Activated B cell treated with CpG ODN at 0.5 μM for 24 hours (primary cell): ENCODE measurements at regions not wholly inside any gene's neighbourhood (a gene's known extent, or its start where the extent isn't known, plus 50 kb on each side); places are given as distances from the start of the nearest gene placed in this dataset.
"Not testable (repeated sequence)": the region's sequence is repeated elsewhere in the genome, so short reads cannot be mapped to it uniquely, and the experiment has no call there.

Experiments used
- ATAC-seq: fragments of 200-7000 bp; cut with Tn5 transposase; one replicate; pipeline ENCODE4 v1.10.0; 2021; ENCODE audit warnings: low read depth, mild to moderate bottlenecking, moderate library complexity
- CTCF ChIA-PET: fragments of 350-600 bp; sonication (Branson Sonifier 250); formaldehyde crosslinking; loops from one replicate; lab custom pipeline; 2021; ENCODE audit warnings: antibody characterized with exemption; lab: Charles Lee
- POLR2A ChIA-PET: fragments of 350-600 bp; sonication (Branson Sonifier 250); formaldehyde crosslinking; loops from one replicate; lab custom pipeline; 2021; ENCODE audit warnings: antibody characterized with exemption; lab: Charles Lee
- DNase-seq: peaks from one replicate; pipeline ENCODE4 v3.0.0; 2022
- H3K27ac Mint-ChIP-seq: one replicate; pipeline ENCODE4 v1.8.0; 2020; ENCODE audit warnings: mixed read lengths
- H3K27me3 Mint-ChIP-seq: one replicate; pipeline ENCODE4 v1.8.0; 2021; ENCODE audit warnings: mixed read lengths
- H3K36me3 Mint-ChIP-seq: one replicate; pipeline ENCODE4 v1.8.0; 2021; ENCODE audit warnings: low read depth, mixed read lengths
- H3K4me1 Mint-ChIP-seq: one replicate; pipeline ENCODE4 v1.8.0; 2021; ENCODE audit warnings: mixed read lengths
- H3K4me3 Mint-ChIP-seq: one replicate; pipeline ENCODE4 v1.8.0; 2020; ENCODE audit warnings: mild to moderate bottlenecking, mixed read lengths
- H3K9me3 Mint-ChIP-seq: one replicate; pipeline ENCODE4 v1.8.0; 2020; ENCODE audit warnings: mixed read lengths
- CTCF ChIP-seq: fragments of 200-600 bp; IDR thresholded peaks from one replicate; pipeline ENCODE4 v1.8.0; 2022; ENCODE audit warnings: antibody characterized with exemption, mild to moderate bottlenecking
- intact Hi-C: fragments of 100-400 bp; cut with micrococcal nuclease; formaldehyde crosslinking; loops from one replicate; pipeline ENCODE4 v1.15.1; 2024

- ATAC-seq, result no peak
- Mint-ChIP-seq H3K4me3 (no peak overlapping the region), H3K4me1 (no peaks in the 10 kb centered on the region), H3K27me3 (no peaks in the 10 kb centered on the region), H3K36me3 (no peaks in the 10 kb centered on the region), H3K9me3 (no peaks in the 10 kb centered on the region), H3K27ac (no peak overlapping the region)
- POLR2A ChIA-PET, result no interaction called here
- DNase-seq, result no peak
- no peak for TF ChIP-seq CTCF
- intact Hi-C loops, result no loop called here
- CTCF ChIA-PET, result no interaction called here
These were observed 618.4 kb upstream of the SEMA3D start for GRCh38 chr7:85805249-85805648.

- no peak for TF ChIP-seq CTCF
- no peak for DNase-seq
- CTCF ChIA-PET, result no interaction called here
- no peaks in the 10 kb centered on the region for H3K36me3 Mint-ChIP-seq
- no peak overlapping the region for H3K27ac Mint-ChIP-seq
- intact Hi-C loops, result no loop called here
- no peak for ATAC-seq
- no peaks in the 10 kb centered on the region for H3K9me3 Mint-ChIP-seq
- H3K4me1 Mint-ChIP-seq, result no peaks in the 10 kb centered on the region
- no peaks in the 10 kb centered on the region for H3K27me3 Mint-ChIP-seq
- H3K4me3 Mint-ChIP-seq, result no peak overlapping the region
- POLR2A ChIA-PET, result no interaction called here
These were observed 615.4 kb upstream of the SEMA3D start for GRCh38 chr7:85802211-85802610.

GRCh38 chr7:85796956-85797355 lies 610.1 kb upstream of the SEMA3D start:
- no peaks in the 10 kb centered on the region for H3K4me1 Mint-ChIP-seq
- ATAC-seq, result no peak
- intact Hi-C loops, result no loop called here
- H3K4me3 Mint-ChIP-seq, result no peak overlapping the region
- peaks cover 6% of the 10 kb centered on the region for H3K9me3 Mint-ChIP-seq
- H3K27me3 Mint-ChIP-seq, result no peaks in the 10 kb centered on the region
- DNase-seq, result no peak
- POLR2A ChIA-PET, result no interaction called here
- TF ChIP-seq CTCF, result no peak
- H3K27ac Mint-ChIP-seq, result no peak overlapping the region
- CTCF ChIA-PET, result no interaction called here
- no peaks in the 10 kb centered on the region for H3K36me3 Mint-ChIP-seq

GRCh38 chr7:85791098-85791497 lies 604.2 kb upstream of the SEMA3D start:
- ATAC-seq, H3K9me3 Mint-ChIP-seq, H3K36me3 Mint-ChIP-seq, H3K4me3 Mint-ChIP-seq, CTCF ChIA-PET, H3K27ac Mint-ChIP-seq, H3K4me1 Mint-ChIP-seq, H3K27me3 Mint-ChIP-seq, DNase-seq, POLR2A ChIA-PET, intact Hi-C loops: not testable (repeated sequence)

- DNase-seq (no peak), ATAC-seq (no peak)
- ChIA-PET POLR2A (no interaction called here), CTCF (no interaction called here)
- Mint-ChIP-seq H3K9me3 (peaks cover 5% of the 10 kb centered on the region), H3K4me1 (no peaks in the 10 kb centered on the region), H3K27me3 (no peaks in the 10 kb centered on the region), H3K4me3 (no peak overlapping the region), H3K36me3 (no peaks in the 10 kb centered on the region), H3K27ac (no peak overlapping the region)
- intact Hi-C loops, result no loop called here
- TF ChIP-seq CTCF, result no peak
These were observed 594.8 kb upstream of the SEMA3D start for GRCh38 chr7:85781606-85782005.

GRCh38 chr7:85776691-85777345 lies 590.0 kb upstream of the SEMA3D start:
- ChIA-PET POLR2A (no interaction called here), CTCF (no interaction called here)
- H3K4me1 Mint-ChIP-seq, result no peaks in the 10 kb centered on the region
- DNase-seq (no peak), ATAC-seq (no peak)
- TF ChIP-seq CTCF, result no peak
- H3K9me3 Mint-ChIP-seq, result no peaks in the 10 kb centered on the region
- no peaks in the 10 kb centered on the region for H3K36me3 Mint-ChIP-seq
- H3K27ac Mint-ChIP-seq, result no peak overlapping the region
- no peaks in the 10 kb centered on the region for H3K27me3 Mint-ChIP-seq
- H3K4me3 Mint-ChIP-seq, result no peak overlapping the region
- intact Hi-C loops, result no loop called here
